Esophagus mucosa (tissue), 1 donor: ENCODE measurements at regions not wholly inside any gene's neighbourhood (a gene's known extent, or its start where the extent isn't known, plus 50 kb on each side); places are given as distances from the start of the nearest gene placed in this dataset.
A peak's percentile ranks its signal among the peaks of the same experiment; 100 is the strongest.

Experiments
- ATAC-seq: fragments of 200-7000 bp; cut with Tn5 transposase; one replicate; pipeline ENCODE4 v1.9.1; 2020
- donor health status: DM: yes; HTN: yes; CAD: no.

GRCh38 chr17:55668312-55668920, 54.2 kb downstream of the TMEM100 start:
- no peak for ATAC-seq

GRCh38 chr17:55666806-55667205, 55.9 kb downstream of the TMEM100 start:
- no peak for ATAC-seq

- ATAC-seq: peak; percentile 48
Observed at GRCh38 chr17:55664287-55664686, 58.4 kb downstream of the TMEM100 start.

GRCh38 chr17:55663400-55663799, 59.3 kb downstream of the TMEM100 start:
- no peak for ATAC-seq

- ATAC-seq: no peak
Observed at GRCh38 chr17:55661963-55662834, 60.5 kb downstream of the TMEM100 start.

- ATAC-seq: no peak
Observed at GRCh38 chr17:55661256-55661758, 61.4 kb downstream of the TMEM100 start.

GRCh38 chr17:55660178-55660886, 62.3 kb downstream of the TMEM100 start:
- ATAC-seq: no peak

GRCh38 chr17:55659661-55660060, 63.0 kb downstream of the TMEM100 start:
- no peak for ATAC-seq

GRCh38 chr17:55655777-55656176, 66.9 kb downstream of the TMEM100 start:
- ATAC-seq: no peak

- ATAC-seq: no peak
Observed at GRCh38 chr17:55654821-55655220, 67.8 kb downstream of the TMEM100 start.

GRCh38 chr17:55654022-55654421, 68.6 kb downstream of the TMEM100 start:
- no peak for ATAC-seq

GRCh38 chr17:55652825-55653224, 69.8 kb downstream of the TMEM100 start:
- no peak for ATAC-seq

GRCh38 chr17:55652114-55652823, 70.4 kb downstream of the TMEM100 start:
- ATAC-seq: no peak

- no peak for ATAC-seq
Observed at GRCh38 chr17:55649957-55650597, 72.6 kb downstream of the TMEM100 start.

GRCh38 chr17:55648086-55648485, 74.6 kb downstream of the TMEM100 start:
- no peak for ATAC-seq

- no peak for ATAC-seq
Observed at GRCh38 chr17:55645361-55645760, 77.3 kb downstream of the TMEM100 start.

- ATAC-seq: no peak
Observed at GRCh38 chr17:55644346-55644745, 78.3 kb downstream of the TMEM100 start.

- no peak for ATAC-seq
Observed at GRCh38 chr17:55642741-55643140, 79.9 kb downstream of the TMEM100 start.

GRCh38 chr17:55641676-55642081, 81.0 kb downstream of the TMEM100 start:
- no peak for ATAC-seq

GRCh38 chr17:55639096-55639495, 83.6 kb downstream of the TMEM100 start:
- no peak for ATAC-seq

- no peak for ATAC-seq
Observed at GRCh38 chr17:55635253-55635914, 87.3 kb downstream of the TMEM100 start.

- no peak for ATAC-seq
Observed at GRCh38 chr17:55634702-55635101, 88.0 kb downstream of the TMEM100 start.
